ENCODE measurements at regions not wholly inside any gene's neighbourhood (a gene's known extent, or its start where the extent isn't known, plus 50 kb on each side); places are given as distances from the start of the nearest gene placed in this dataset.
A peak's percentile ranks its signal among the peaks of the same experiment; 100 is the strongest.

DNA sequence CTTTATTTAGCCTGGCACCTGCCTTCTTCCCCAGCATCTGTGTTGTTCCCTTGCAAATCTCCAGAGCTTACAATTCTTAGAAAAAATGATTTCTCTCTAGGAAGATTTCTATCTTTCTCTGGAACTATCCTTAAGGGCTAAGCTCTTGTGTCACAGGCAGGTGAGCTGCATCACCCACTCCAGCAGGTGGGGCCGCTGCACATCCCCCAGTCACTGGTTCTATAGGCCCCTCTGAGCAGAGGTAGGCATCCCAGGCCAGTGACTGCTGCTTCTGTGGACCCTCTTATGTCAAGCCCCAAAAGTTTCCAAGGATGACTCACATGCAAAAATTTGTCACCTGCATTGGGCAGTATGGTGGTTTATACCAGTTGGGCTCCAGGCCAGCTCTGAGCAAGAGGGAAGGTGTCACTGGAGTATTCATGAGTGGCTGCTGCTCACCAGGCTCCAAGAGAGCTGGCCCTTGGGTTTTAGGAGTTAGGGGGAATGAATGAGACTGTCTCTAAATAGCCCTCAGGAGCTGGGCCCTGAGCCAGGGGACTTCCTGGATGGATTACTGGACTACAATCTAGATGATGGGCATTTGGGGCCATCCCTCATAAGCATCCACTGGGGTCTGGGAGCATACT, 208.1 kb upstream of the EOLA2 start:
- H3K4me2 ChIP-seq (ENCODE audit: unreplicated experiment): no peak overlapping the region
- no peak overlapping the region for H3K4me3 ChIP-seq
- H3K36me3 ChIP-seq (ENCODE audit: low read depth): no peaks in the 10 kb centered on the region
- no peaks in the 10 kb centered on the region for H4K20me1 ChIP-seq (ENCODE audit: insufficient read depth)
- H3K9me3 ChIP-seq (ENCODE audit: low read depth): no peaks in the 10 kb centered on the region
- no peak overlapping the region for H2AFZ ChIP-seq
- no peaks in the 10 kb centered on the region for H3K27me3 ChIP-seq (replicated peaks; ENCODE audit: insufficient read depth)
- H3K9ac ChIP-seq: no peak overlapping the region
- no peaks in the 10 kb centered on the region for H3K79me2 ChIP-seq (ENCODE audit: insufficient read depth)
- TF ChIP-seq EZH2 (IDR thresholded peaks at IDR 0.05; ENCODE audit: insufficient read depth, poor library complexity, severe bottlenecking) (no peak), EZH2phosphoT487 (IDR thresholded peaks at IDR 0.05; ENCODE audit: insufficient read depth, low read depth) (no peak)
- no peak overlapping the region for H3K27ac ChIP-seq
- in situ Hi-C loops (cut with MboI): no loop called here
- DNase-seq: no peak
- WGBS, 2 experiments (ENCODE audit: low coverage in 1 of 2, low lambda C conversion rate in 2 of 2, missing lambda C conversion rate in 2 of 2): 90 to 100% methylated on average over 1 of the region's 1 CpG
- no peaks in the 10 kb centered on the region for H3K9me2 ChIP-seq (ENCODE audit: insufficient read depth)
- no peaks in the 10 kb centered on the region for H3K4me1 ChIP-seq (ENCODE audit: insufficient read depth)
- H3F3A ChIP-seq (ENCODE audit: insufficient read depth): no peaks in the 10 kb centered on the region

DNA sequence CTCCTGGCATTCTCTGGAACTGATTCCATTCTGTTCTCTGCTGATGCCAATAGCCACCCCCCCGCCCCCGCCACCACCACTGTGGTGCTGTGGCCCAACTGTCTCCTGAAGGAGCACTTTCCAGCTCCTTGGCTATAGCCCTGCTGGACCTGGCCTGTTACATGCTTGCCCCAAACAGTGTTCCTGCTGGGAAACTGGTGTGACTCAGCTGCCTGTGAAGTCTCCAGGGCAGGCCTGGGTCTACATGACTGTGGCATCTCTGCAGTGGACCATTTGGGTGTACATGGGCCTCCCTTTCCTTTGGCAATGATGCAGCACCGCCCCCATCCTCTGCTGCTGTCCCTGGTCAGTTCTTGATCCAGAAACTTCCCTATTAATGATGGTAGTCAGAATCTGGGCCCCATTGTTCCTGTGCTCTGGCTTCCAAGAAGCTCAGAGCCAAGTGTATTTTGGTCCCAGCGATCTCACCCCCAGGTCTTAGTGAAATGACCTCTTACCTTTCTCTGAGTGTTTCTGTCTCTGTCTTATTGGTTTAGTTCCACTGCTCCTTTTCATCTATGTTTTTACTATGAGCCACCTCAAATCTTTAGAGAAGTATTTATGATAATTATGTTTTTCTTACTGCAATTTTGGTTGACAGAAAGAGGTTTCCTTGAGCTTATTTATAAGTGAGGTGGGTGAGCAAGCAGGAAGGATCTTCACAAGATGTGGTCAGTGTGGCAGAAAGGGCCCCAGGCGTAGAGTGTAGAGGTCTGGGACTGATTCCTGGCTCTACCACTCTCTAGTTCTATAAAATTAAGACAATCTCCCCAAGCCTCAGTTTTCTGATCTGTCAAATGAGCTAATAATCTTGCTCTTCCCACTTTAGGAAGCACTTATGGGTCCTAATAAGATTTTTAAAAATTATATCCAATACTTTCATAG, 210.7 kb upstream of the EOLA2 start:
- no peaks in the 10 kb centered on the region for H4K20me1 ChIP-seq (ENCODE audit: insufficient read depth)
- H3F3A ChIP-seq (ENCODE audit: insufficient read depth): no peaks in the 10 kb centered on the region
- H2AFZ ChIP-seq: no peak overlapping the region
- in situ Hi-C loops (cut with MboI): no loop called here
- H3K9me3 ChIP-seq (ENCODE audit: low read depth): no peaks in the 10 kb centered on the region
- no peaks in the 10 kb centered on the region for H3K9me2 ChIP-seq (ENCODE audit: insufficient read depth)
- no peak overlapping the region for H3K9ac ChIP-seq
- no peaks in the 10 kb centered on the region for H3K79me2 ChIP-seq (ENCODE audit: insufficient read depth)
- peak; percentile 50 for DNase-seq
- H3K4me3 ChIP-seq: no peak overlapping the region
- no peak overlapping the region for H3K27ac ChIP-seq
- H3K36me3 ChIP-seq (ENCODE audit: low read depth): no peaks in the 10 kb centered on the region
- WGBS, 2 experiments (ENCODE audit: low coverage in 1 of 2, low lambda C conversion rate in 2 of 2, missing lambda C conversion rate in 2 of 2): 38 to 58% methylated on average over 3 to 4 of the region's 5 CpGs
- no peak for TF ChIP-seq EZH2phosphoT487 (IDR thresholded peaks at IDR 0.05; ENCODE audit: insufficient read depth, low read depth)
- TF ChIP-seq EZH2 (IDR thresholded peaks at IDR 0.05; ENCODE audit: insufficient read depth, poor library complexity, severe bottlenecking): no peak
- no peak overlapping the region for H3K4me2 ChIP-seq (ENCODE audit: unreplicated experiment)
- H3K4me1 ChIP-seq (ENCODE audit: insufficient read depth): no peaks in the 10 kb centered on the region
- no peaks in the 10 kb centered on the region for H3K27me3 ChIP-seq (replicated peaks; ENCODE audit: insufficient read depth)

DNA sequence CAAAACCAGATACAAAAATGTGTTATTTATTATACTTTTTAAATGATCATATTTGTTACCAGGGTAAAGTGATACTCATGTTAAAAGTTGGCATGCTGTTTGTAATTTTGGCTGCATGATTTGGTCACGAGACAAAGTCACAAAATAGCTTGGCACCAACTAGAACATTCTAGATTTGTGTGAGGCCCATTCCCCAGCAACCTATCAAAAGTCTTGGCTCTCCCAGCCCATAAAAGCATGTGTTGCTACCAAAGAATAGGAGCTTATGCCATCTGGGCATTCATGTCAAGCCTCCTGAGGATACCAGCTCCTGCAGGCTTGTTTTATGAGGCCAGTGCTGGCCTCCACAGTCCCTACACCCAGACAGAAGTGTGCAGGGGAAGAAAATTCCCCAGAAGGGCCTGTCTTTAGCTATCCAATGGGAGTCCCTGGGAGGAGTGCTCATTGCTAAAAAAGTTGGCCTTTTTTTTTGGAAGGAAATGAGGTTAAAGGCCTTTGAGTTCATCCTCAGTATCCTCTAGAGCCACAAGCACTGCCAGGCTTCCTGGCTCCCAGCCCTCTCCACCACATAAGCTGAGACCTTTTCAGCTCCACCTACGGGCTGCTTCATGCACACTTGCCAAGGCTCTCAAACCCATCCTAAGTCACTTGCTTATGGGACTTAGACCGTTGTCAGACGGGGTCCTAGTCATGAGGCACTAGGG, 211.9 kb upstream of the EOLA2 start:
- Histone ChIP-seq H3K9me2 (ENCODE audit: insufficient read depth) (no peaks in the 10 kb centered on the region), H3K27ac (no peak overlapping the region), H3K4me2 (ENCODE audit: unreplicated experiment) (no peak overlapping the region), H2AFZ (no peak overlapping the region), H3K36me3 (ENCODE audit: low read depth) (no peaks in the 10 kb centered on the region), H3K9ac (no peak overlapping the region), H3K79me2 (ENCODE audit: insufficient read depth) (no peaks in the 10 kb centered on the region), H4K20me1 (ENCODE audit: insufficient read depth) (no peaks in the 10 kb centered on the region), H3F3A (ENCODE audit: insufficient read depth) (no peaks in the 10 kb centered on the region), H3K9me3 (ENCODE audit: low read depth) (no peaks in the 10 kb centered on the region), H3K27me3 (replicated peaks; ENCODE audit: insufficient read depth) (no peaks in the 10 kb centered on the region), H3K4me1 (ENCODE audit: insufficient read depth) (no peaks in the 10 kb centered on the region; the same call in 1 of the 2 replicates), H3K4me3 (no peak overlapping the region)
- WGBS, 2 experiments (ENCODE audit: low coverage in 1 of 2, low lambda C conversion rate in 2 of 2, missing lambda C conversion rate in 2 of 2): 50 to 58% methylated on average over 4 of the region's 4 CpGs
- no peak for DNase-seq
- no peak for TF ChIP-seq EZH2 (IDR thresholded peaks at IDR 0.05; ENCODE audit: insufficient read depth, poor library complexity, severe bottlenecking)
- no peak for TF ChIP-seq EZH2phosphoT487 (IDR thresholded peaks at IDR 0.05; ENCODE audit: insufficient read depth, low read depth)
- in situ Hi-C loops (cut with MboI): no loop called here

DNA sequence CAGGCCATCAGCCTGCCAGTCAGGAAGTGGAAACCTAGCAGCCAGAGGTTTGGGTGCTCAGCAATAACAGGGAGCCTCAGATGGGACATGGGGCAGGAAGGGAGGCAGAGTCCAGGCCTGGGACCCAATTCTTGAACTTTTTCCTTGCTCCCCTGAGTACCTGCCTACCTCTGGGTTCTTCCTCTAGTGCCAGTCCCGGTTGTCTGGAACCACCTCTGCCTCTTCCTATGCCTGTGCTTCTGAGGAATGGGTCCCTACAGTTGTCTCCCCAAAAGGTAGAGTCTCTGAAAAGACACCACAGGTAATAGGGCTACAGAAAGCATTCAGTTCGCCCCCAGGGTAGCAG, 212.4 kb upstream of the MAMLD1 start:
- Histone ChIP-seq H3K9me2 (ENCODE audit: insufficient read depth) (no peaks in the 10 kb centered on the region), H3K9me3 (ENCODE audit: low read depth) (no peaks in the 10 kb centered on the region), H3K36me3 (ENCODE audit: low read depth) (no peaks in the 10 kb centered on the region), H3K9ac (no peak overlapping the region), H4K20me1 (ENCODE audit: insufficient read depth) (no peaks in the 10 kb centered on the region), H2AFZ (no peak overlapping the region), H3K27me3 (replicated peaks; ENCODE audit: insufficient read depth) (no peaks in the 10 kb centered on the region), H3F3A (ENCODE audit: insufficient read depth) (no peaks in the 10 kb centered on the region), H3K4me3 (no peak overlapping the region), H3K27ac (no peak overlapping the region), H3K4me1 (ENCODE audit: insufficient read depth) (peaks cover under 1% of the 10 kb centered on the region), H3K4me2 (ENCODE audit: unreplicated experiment) (no peak overlapping the region), H3K79me2 (ENCODE audit: insufficient read depth) (no peaks in the 10 kb centered on the region)
- 100% methylated on average over 2 of the region's 2 CpGs; no CpG with 5 or more reads in 1 of the 2 experiments for WGBS, 2 experiments (ENCODE audit: low coverage in 1 of 2, low lambda C conversion rate in 2 of 2, missing lambda C conversion rate in 2 of 2)
- DNase-seq: no peak
- no peak for TF ChIP-seq EZH2 (IDR thresholded peaks at IDR 0.05; ENCODE audit: insufficient read depth, poor library complexity, severe bottlenecking)
- no peak for TF ChIP-seq EZH2phosphoT487 (IDR thresholded peaks at IDR 0.05; ENCODE audit: insufficient read depth, low read depth)
- in situ Hi-C loops (cut with MboI): no loop called here
